GM13976 (cell line): ENCODE measurements at regions not wholly inside any gene's neighbourhood (a gene's known extent, or its start where the extent isn't known, plus 50 kb on each side); places are given as distances from the start of the nearest gene placed in this dataset.

Source experiments
- DNase-seq: peaks from one replicate; pipeline ENCODE4 v3.0.0; 2012; ENCODE audit warnings: low spot score
- in situ Hi-C: fragments of 300-500 bp; cut with MboI; formaldehyde crosslinking; loops from one replicate; pipeline ENCODE4 v1.12.0; 2022; ENCODE audit warnings: low sequenced_read_pairs, mixed read lengths, inconsistent platforms; ENCODE audit not compliant: unreplicated experiment
- TF ChIP-seq, protein P1 (sequence below): IDR thresholded peaks from 2 replicates; pipeline ENCODE4 v1.5.1; 2012; ENCODE audit warnings: borderline replicate concordance, mild to moderate bottlenecking; ENCODE audit not compliant: insufficient read depth; ENCODE audit errors: extremely low read depth, missing control alignments, control extremely low read depth

- TF ChIP-seq, protein P1, sequence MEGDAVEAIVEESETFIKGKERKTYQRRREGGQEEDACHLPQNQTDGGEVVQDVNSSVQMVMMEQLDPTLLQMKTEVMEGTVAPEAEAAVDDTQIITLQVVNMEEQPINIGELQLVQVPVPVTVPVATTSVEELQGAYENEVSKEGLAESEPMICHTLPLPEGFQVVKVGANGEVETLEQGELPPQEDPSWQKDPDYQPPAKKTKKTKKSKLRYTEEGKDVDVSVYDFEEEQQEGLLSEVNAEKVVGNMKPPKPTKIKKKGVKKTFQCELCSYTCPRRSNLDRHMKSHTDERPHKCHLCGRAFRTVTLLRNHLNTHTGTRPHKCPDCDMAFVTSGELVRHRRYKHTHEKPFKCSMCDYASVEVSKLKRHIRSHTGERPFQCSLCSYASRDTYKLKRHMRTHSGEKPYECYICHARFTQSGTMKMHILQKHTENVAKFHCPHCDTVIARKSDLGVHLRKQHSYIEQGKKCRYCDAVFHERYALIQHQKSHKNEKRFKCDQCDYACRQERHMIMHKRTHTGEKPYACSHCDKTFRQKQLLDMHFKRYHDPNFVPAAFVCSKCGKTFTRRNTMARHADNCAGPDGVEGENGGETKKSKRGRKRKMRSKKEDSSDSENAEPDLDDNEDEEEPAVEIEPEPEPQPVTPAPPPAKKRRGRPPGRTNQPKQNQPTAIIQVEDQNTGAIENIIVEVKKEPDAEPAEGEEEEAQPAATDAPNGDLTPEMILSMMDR, result no peak
- DNase-seq, result no peak
- in situ Hi-C loops, result loop anchor here (10.0 kb wide), 1 partner anchor 130 kb away; no protein-coding TSS in a partner anchor
Measured at GRCh38 chr10:123404357-123404756, 250.2 kb downstream of the BUB3 start.

- in situ Hi-C loops, result loop anchor here (10.0 kb wide), 1 partner anchor 126 kb away; no protein-coding TSS in a partner anchor
- no peak for DNase-seq
- TF ChIP-seq, protein P1, result no peak
Measured at GRCh38 chr10:123408660-123409059, 254.5 kb downstream of the BUB3 start.

- no peak for DNase-seq
- in situ Hi-C loops, result loop anchor here (10.0 kb wide), 1 partner anchor 125 kb away; no protein-coding TSS in a partner anchor
- TF ChIP-seq, protein P1, result no peak
Measured at GRCh38 chr10:123409426-123409825, 255.2 kb downstream of the BUB3 start.

DNA sequence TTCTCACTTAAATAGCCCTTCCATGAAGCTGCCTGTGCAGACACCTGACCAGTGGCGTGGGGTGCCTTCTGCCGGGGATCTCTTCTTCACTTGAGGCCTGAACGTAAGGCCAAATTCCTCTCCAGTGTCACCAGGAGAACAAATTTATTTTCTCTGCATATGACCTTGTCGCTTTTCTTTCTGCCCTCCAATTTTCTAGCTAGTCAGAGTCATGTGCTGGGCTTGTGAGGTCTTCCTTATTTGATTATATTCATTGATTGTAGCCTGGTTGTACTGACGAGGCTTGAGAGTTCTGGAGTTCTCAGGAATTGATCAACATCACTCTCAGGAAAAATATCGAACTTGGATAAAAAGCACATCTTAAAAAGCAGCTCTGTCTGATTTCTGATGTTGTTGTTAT, 255.7 kb downstream of the BUB3 start:
- in situ Hi-C loops, result loop anchor here (10.0 kb wide), 1 partner anchor 125 kb away; no protein-coding TSS in a partner anchor
- no peak for DNase-seq
- TF ChIP-seq, protein P1, result no peak

GRCh38 chr10:123413353-123413752, 252.8 kb upstream of the GPR26 start:
- in situ Hi-C loops, result no loop called here
- no peak for DNase-seq
- TF ChIP-seq, protein P1, result no peak

- TF ChIP-seq, protein P1, result no peak
- in situ Hi-C loops, result no loop called here
- no peak for DNase-seq
Measured at GRCh38 chr10:123415523-123415922, 250.6 kb upstream of the GPR26 start.

GRCh38 chr10:123417414-123417813, 248.7 kb upstream of the GPR26 start:
- in situ Hi-C loops, result no loop called here
- TF ChIP-seq, protein P1, result no peak
- DNase-seq, result no peak
